ENCODE measurements at regions not wholly inside any gene's neighbourhood (a gene's known extent, or its start where the extent isn't known, plus 50 kb on each side); places are given as distances from the start of the nearest gene placed in this dataset.

- TF ChIP-seq MAFK (IDR thresholded peaks at IDR 0.05; ENCODE audit: partially characterized antibody) (no peak), CBX8 (IDR thresholded peaks at IDR 0.05) (no peak), POLR2A (IDR thresholded peaks at IDR 0.05; ENCODE audit: low read length) (no peak)
Observed at GRCh38 chr9:18240213-18240612, 233.7 kb upstream of the ADAMTSL1 start.

Measured in A549 (cell line).